ENCODE measurements at regions not wholly inside any gene's neighbourhood (a gene's known extent, or its start where the extent isn't known, plus 50 kb on each side); places are given as distances from the start of the nearest gene placed in this dataset.

- Histone ChIP-seq H3K27ac (no peak overlapping the region), H3K36me3 (no peaks in the 10 kb centered on the region), H3K9me3 (no peaks in the 10 kb centered on the region), H3K4me3 (no peak overlapping the region), H3K27me3 (no peaks in the 10 kb centered on the region), H3K4me1 (no peaks in the 10 kb centered on the region)
- DNase-seq, result no peak
- TF ChIP-seq, protein P1, sequence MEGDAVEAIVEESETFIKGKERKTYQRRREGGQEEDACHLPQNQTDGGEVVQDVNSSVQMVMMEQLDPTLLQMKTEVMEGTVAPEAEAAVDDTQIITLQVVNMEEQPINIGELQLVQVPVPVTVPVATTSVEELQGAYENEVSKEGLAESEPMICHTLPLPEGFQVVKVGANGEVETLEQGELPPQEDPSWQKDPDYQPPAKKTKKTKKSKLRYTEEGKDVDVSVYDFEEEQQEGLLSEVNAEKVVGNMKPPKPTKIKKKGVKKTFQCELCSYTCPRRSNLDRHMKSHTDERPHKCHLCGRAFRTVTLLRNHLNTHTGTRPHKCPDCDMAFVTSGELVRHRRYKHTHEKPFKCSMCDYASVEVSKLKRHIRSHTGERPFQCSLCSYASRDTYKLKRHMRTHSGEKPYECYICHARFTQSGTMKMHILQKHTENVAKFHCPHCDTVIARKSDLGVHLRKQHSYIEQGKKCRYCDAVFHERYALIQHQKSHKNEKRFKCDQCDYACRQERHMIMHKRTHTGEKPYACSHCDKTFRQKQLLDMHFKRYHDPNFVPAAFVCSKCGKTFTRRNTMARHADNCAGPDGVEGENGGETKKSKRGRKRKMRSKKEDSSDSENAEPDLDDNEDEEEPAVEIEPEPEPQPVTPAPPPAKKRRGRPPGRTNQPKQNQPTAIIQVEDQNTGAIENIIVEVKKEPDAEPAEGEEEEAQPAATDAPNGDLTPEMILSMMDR (IDR thresholded peaks at IDR 0.05), result no peak
- no peak for TF ChIP-seq POLR2A (IDR thresholded peaks at IDR 0.05)
Observed at GRCh38 chr5:116778651-116779280, 204.1 kb upstream of the SEMA6A start.

- Histone ChIP-seq H3K27me3 (no peaks in the 10 kb centered on the region), H3K4me3 (no peak overlapping the region), H3K4me1 (no peaks in the 10 kb centered on the region), H3K9me3 (no peaks in the 10 kb centered on the region), H3K36me3 (no peaks in the 10 kb centered on the region), H3K27ac (no peak overlapping the region)
- TF ChIP-seq, protein P1 (IDR thresholded peaks at IDR 0.05), result no peak
- TF ChIP-seq POLR2A (IDR thresholded peaks at IDR 0.05), result no peak
- DNase-seq, result no peak
Observed at GRCh38 chr5:116778032-116778431, 203.4 kb upstream of the SEMA6A start.

GRCh38 chr5:116773926-116774325, 199.3 kb upstream of the SEMA6A start:
- H3K4me1 ChIP-seq, result no peaks in the 10 kb centered on the region
- H3K9me3 ChIP-seq, result no peaks in the 10 kb centered on the region
- DNase-seq, result no peak
- H3K27me3 ChIP-seq, result no peaks in the 10 kb centered on the region
- TF ChIP-seq, protein P1 (IDR thresholded peaks at IDR 0.05), result no peak
- no peak for TF ChIP-seq POLR2A (IDR thresholded peaks at IDR 0.05)
- no peak overlapping the region for H3K4me3 ChIP-seq
- H3K27ac ChIP-seq, result no peak overlapping the region
- no peaks in the 10 kb centered on the region for H3K36me3 ChIP-seq

GRCh38 chr5:116772806-116773205, 198.2 kb upstream of the SEMA6A start:
- Histone ChIP-seq H3K27ac (no peak overlapping the region), H3K4me1 (no peaks in the 10 kb centered on the region), H3K36me3 (no peaks in the 10 kb centered on the region), H3K9me3 (no peaks in the 10 kb centered on the region), H3K4me3 (no peak overlapping the region), H3K27me3 (no peaks in the 10 kb centered on the region)
- TF ChIP-seq, protein P1 (IDR thresholded peaks at IDR 0.05), result no peak
- TF ChIP-seq POLR2A (IDR thresholded peaks at IDR 0.05), result no peak
- no peak for DNase-seq

DNA sequence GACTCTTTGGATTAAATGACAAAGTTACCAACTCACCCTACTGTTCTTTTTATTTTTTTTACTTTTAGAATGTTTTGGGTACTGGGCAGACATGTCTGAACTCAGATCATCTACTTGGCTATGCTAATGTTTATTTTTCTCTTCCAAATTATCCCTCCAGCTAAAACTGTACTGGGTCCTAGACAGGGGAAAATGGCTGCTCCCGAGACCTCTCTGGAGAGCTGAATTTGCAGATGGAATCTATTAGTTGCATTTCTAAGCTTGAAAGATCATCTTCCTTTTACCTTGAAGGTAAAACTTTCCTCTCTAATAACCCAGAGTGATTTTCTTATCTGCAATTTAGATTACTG, 197.5 kb upstream of the SEMA6A start:
- Histone ChIP-seq H3K27me3 (no peaks in the 10 kb centered on the region), H3K9me3 (no peaks in the 10 kb centered on the region), H3K36me3 (no peaks in the 10 kb centered on the region), H3K27ac (no peak overlapping the region), H3K4me3 (no peak overlapping the region), H3K4me1 (no peaks in the 10 kb centered on the region)
- DNase-seq, result no peak
- no peak for TF ChIP-seq POLR2A (IDR thresholded peaks at IDR 0.05)
- TF ChIP-seq, protein P1 (IDR thresholded peaks at IDR 0.05), result no peak

Data from Peyer's patch (tissue), 4 donors.